ENCODE measurements at regions not wholly inside any gene's neighbourhood (a gene's known extent, or its start where the extent isn't known, plus 50 kb on each side); places are given as distances from the start of the nearest gene placed in this dataset.

DNA sequence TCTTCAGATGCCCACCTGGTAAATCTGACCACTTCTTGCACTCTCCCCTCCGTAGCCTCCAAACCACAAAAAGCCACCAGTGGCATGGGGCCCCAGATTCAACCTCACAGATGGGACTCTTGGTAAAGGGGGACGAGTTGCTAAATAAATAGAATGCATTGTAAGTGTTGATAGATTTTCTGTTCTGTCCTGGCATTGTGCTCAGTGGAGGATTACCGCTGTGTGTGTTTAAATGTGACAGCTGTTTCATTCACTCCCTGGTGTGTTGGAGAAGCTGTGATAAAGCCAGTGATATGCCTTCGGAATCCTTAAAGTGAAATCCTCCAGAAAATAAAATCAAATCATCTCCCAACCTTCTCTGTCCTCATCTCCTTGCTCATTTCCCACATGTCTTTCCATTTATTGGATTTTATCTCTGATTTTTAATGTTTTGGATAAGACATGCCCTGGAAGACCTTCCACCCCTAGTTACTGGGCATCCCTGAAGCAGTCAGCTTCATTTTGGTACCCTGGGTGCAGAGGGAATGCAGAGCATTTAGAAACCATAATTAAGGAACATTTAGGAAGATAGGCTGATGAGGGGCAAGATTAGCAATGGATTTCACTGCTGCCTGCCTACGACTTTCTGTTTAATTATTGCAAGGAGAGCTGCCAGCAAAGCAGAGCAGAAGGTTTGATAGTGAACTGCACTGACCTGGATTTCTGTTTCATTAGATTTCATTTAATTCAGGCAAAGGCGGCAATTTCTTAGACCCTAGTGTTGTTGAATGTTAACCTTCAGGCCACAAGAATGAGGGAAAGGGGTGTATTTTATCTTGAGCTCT is 460.9 kb upstream of the KIRREL3 start:
- no peak for DNase-seq

DNA sequence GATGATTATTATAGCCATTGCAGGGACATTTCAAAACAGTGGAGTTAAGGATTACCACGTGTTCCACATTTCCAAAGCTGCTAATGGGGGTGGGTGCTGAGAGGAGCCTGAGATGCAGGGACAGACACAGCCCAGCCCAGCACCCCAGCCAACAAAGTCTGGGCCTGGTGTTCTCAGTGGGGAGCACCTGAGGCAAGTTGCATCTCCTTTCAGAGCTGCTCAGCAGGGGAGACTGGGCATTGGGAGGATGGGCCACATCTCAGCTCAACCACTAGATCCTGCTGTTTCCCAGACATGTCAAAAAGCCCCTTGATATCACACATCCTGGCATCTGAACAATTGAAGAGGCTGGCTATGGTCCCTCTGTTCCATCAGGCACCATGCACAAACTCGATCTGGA is 458.0 kb upstream of the KIRREL3 start:
- no peak for DNase-seq

- DNase-seq = no peak
Observed at GRCh38 chr11:127454856-127455255, 454.3 kb upstream of the KIRREL3 start.

DNA sequence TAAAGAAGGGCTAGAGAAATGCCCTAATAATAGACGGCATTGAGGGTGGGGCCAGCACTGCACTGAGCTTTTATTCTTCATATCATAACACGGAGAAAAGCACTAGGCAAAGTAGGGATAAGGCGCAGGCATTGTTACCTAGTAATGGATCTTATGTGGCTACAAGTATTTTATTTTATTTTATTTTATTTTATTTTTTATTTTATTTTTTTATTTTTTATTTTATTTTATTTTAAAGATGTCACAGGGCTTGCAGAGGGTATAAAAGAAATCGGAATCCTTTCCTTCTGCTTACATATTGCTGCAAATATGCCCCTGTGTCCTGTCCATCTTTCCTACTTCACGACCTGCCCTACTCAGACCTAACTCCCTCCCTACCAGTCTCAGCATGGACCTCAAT is 452.0 kb upstream of the KIRREL3 start:
- DNase-seq = no peak

DNA sequence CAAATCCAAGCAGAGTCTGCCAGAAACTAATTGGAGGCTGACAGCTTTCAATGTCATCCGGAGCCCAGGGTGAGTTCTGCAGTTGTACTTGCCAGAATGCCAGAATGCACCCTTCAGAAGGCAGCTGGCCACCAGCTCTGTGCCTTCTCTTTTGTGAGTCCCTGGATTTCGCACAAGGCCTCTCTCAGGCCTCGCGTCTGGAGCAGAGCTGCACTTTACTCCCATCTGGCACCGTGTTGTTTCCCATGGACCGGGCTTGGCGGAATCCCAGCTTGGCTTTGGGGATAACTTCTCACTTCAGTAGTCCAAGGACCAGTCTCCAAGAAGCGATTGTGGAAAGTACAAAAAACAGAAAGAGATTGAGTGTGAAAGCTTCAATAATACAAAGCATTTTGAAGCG is 451.3 kb upstream of the KIRREL3 start:
- peak; percentile 4 to 96 (median 74) for DNase-seq

DNA sequence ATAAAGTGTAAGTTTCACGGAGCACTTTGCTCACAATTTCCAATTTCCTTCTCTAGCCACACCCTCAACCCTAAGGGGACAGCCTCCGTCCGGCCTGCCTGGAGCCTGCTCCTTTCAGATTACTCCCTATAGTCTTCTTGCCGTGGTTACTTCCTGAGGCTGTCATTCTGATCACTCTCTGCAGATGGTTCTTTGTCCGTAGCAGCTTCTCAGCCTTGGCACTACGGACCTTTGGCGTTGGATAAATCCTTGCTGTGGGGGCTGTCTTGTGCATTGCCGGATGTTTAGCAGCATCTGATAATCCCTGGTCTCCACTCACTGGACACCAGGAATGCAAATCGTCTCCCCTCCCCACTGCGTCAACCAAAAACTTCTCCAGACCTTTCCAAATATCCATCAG is 447.5 kb upstream of the KIRREL3 start:
- DNase-seq = no peak

GRCh38 chr11:127445476-127445875 is 444.9 kb upstream of the KIRREL3 start:
- no peak for DNase-seq

DNA sequence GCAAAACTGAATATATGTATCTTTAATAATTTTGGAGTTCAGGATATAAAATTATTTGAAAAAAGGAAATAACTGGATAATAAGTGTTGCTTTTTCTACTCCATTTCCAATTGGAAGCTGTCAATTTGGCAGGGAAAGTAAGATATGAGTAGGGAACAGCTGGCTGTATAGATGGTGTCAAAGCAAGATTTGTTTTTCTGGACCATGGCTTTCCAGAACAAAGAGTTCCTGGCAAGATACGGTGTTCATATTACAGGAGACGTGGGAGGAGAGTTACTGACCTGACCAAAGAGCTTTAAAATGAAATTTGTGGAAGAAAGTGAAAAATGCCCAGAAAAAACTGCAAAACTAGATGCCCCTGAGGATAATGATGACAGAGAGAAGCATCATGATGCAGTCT is 442.7 kb upstream of the KIRREL3 start:
- no peak for DNase-seq

DNA sequence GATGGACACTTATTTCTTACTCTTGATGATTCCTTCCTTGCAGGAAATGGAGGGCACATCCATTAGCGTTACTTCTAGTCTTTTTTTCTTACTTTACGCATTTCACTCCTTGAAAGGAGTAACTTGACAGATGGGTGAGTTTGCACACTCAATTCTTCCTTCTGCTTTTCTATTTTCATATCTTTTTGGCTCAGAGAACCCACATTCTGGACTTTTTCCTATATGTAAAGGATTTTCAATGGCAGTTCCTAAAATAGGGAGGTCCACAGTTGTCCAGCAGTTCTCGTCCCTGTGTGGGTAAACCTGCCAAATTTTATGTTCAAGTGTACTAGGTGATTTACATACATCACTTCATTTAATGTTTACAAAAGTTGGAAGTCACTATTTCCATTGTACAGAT is 440.0 kb upstream of the KIRREL3 start:
- no peak for DNase-seq

DNA sequence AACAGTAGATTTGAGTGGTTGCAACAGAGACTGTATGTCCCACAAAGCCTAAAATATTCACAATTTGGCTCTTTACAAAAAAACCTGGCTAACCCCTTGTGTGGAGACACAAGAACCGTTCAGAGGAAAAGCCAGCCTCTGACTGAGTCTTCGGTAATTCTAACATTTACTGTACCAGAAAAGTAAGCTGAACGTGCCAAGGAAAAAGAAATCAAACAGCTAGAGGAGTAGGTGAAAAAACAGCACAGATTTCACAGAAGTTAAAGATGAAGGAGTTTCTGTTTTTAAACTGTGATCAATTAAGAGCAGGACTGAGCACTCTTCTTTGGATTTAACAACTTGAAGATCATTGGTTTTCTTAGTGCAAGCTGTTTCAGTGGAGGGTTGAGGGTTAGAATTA is 424.7 kb upstream of the KIRREL3 start:
- DNase-seq = no peak

DNA sequence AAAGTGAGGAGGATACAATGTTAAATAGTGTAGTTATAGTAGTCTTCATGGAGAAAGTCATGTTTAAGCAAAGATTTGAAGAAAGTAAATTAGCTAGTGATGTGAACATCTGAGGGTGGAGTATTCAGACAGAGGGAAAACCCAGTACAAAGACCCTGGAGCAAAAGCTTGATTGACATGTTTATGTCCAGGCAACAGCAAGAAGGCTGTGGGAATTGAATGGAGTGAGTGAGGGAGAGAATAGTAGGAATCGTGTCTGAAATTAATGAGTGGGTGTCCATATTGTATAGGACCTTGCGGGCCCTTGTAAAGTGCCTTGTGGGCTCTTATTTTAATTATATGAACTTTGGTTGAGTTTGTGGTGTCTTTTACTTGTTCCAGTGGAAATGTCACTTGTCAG is 424.1 kb upstream of the KIRREL3 start:
- DNase-seq = no peak

GRCh38 chr11:127420139-127420538 is 419.6 kb upstream of the KIRREL3 start:
- DNase-seq = no peak

DNA sequence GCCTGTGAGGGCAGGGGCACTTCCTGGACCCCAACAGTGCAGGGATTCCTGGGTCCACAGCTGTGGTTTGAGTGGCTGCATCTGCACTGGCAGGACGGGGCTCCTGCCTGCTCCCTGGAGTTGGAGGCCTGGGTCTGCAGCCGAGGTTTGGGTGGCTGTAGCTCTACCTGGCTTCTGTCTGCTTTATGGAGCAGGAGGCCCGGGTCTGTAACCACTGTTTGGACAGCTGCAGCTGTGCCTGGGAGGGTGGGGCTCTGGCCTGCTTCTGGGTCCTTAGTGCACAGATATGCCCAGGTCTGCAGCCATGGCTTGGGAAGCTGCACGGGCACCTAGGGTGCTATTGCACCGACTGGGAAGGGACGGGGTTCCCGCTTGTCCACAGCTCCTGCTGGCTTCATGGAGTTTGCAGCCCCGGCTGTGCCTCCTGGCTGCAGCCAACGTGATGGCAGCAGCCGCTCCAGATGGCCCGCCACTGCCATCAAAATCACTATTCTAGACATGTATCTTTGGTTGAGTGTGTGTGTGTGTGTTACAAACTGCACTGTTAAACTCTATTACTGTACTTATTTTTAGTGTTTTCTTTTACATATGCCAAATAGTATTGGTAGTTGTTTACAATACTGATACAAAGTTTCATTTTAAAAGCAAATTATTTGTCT is 412.3 kb upstream of the KIRREL3 start:
- DNase-seq = no peak

DNA sequence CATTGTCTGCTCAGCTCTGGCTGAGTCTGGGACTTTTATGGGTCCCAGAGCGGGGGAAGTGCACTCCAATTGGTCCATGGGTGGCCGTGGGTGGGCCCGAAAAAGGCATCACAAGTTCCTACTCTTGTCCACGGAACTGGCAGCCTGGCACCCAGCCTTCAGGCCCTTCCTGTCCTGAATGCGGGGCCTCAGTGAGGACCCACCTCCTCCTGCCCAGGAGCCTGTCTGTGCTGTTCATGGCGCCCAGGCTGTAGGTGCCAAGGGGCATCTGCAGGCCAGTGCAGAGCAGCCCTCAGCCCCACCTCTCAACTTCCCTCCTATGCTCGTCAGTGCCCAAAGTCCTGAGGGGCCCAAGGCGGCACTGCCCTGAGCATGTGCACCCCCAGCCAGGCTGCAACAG is 411.7 kb upstream of the KIRREL3 start:
- DNase-seq = no peak

- DNase-seq = no peak
Observed at GRCh38 chr11:127411283-127411682, 410.7 kb upstream of the KIRREL3 start.

GRCh38 chr11:127395034-127395433 is 394.5 kb upstream of the KIRREL3 start:
- DNase-seq = no peak

DNA sequence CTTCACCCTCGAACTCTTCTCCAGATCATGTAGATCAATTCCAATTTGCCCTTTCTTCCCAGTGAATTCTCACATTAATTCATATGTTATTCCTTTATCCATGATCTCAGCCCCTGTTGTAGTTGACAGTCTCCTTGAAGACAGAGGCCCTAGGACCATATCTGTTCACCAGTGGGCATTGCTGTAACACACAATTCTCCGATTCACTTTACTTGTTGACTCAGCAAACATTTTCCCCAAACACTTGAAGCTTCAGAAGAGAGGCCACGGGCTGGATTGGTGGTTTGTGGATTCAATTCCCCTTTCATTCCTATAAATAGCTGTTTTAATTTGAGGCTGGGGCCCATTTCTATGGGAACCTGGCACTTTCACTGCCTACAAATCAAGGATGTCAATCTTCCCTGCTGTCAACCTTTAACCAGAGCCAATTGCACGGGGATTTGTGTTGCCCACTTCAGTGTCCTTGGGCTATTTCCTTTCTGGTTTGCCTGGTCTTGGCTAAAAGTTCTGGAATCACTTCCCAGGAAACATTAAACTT is 393.0 kb upstream of the KIRREL3 start:
- no peak for DNase-seq

DNA sequence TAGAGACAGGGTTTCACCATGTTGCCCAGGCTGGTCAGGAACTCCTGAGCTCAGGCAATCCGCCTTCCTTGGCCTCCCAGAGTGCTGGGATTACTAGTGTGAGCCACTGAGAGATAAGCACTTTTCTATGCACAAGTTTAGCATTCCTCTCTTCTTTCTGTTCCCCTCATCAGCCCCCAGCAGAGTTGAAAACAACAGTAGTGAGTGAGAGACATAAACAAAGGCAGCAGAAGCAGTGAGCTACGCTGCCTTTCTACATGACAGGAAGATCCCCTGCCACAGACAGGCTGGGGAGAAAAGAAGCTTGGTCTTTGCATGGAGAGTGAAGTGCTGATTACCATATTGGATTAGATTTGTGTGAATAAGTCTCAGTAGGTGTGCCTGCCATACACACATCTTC is 392.0 kb upstream of the KIRREL3 start:
- no peak for DNase-seq

DNA sequence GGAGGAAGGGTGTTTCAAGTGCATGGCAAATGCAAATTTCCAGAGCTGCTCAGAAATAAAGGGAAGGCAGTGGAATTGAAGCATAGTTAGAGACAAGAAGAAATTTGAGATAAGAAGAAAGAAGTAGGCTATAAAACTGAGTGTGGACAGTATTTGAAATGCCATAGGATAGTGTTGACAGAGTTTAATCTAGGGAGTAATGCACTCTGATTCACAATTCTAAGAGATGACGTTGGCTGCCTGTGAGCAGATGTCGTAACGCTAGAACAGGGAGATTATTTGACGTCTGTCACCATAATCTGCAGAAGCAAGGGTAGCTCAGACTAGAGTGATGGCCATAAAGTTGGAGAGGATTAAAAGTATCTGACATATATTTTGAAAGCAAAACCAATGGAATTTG is 389.9 kb upstream of the KIRREL3 start:
- DNase-seq = no peak

DNA sequence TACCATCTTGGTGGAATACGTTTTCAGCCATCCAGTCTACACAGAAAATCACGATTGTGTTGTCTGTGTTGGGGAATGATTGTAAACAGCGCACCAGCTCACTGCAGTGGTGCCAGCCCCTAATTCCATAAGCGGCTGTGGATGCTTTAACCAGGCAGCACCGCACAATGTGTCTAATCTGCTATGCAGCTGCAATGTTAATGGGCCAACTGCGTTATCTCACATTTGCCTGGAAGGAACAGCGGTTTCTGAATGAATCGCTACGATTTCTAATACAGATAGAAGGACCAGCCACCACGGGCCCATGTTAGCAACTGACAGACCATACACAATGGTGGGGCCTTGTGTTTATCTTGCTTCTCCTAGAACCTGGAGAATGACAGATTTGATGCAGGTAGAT is 384.5 kb upstream of the KIRREL3 start:
- DNase-seq = peak in 1 of 58 donors; percentile 1

DNA sequence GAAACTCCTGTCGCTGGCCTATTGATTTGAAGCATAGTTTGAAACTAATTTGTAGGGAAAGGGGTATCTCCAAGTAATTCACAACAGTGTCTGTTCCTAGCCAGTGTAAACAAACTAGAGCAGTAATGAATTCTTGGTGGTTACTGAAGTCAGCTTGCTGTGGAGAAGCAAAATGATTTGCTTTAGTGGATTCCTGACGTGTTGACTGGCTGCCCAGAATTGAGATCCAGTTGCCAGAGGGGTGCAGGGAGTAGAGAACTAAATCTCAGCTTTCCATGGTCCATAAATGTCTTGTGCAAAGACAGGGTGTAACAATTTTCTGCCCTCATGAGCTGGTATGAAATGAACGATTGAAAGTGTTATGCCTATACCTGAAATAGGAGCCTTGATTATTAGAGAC is 382.5 kb upstream of the KIRREL3 start:
- peak in 6 of 58 donors; percentile 0 to 44 (median 10) for DNase-seq

- DNase-seq = no peak
Observed at GRCh38 chr11:127381247-127381646, 380.7 kb upstream of the KIRREL3 start.

DNA sequence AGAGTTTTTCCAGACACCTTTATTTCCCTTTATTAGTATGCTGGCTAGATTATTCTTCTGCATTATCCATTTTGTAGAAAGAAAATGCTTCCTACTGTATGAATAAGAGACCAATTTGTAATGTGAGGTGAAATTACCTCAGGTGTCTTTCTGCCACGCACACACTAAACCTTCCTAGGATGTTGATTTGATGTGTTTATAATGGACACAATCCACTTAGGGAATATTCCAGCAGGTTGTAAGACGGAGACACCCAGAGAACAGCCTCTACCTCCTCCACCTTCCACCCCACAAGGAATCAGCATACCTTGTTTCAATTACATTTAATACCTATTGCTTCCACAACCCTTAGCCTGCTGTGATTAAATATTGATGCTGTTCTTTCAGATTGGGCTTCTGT is 379.1 kb upstream of the KIRREL3 start:
- no peak for DNase-seq
